GM23338 (cell line): ENCODE measurements at regions not wholly inside any gene's neighbourhood (a gene's known extent, or its start where the extent isn't known, plus 50 kb on each side); places are given as distances from the start of the nearest gene placed in this dataset.

Experiments
- ATAC-seq: fragments of 200-7000 bp; cut with Tn5 transposase; 3 replicates; pipeline ENCODE4 v1.9.1; 2020
- DNase-seq: peaks from one replicate; pipeline ENCODE4 v3.0.0-alpha.2; 2015; ENCODE audit warnings: low spot score
- H2AFZ ChIP-seq: fragments of 200-600 bp; sonication (generic); 2 replicates; pipeline ENCODE4 v1.8.0; 2016; ENCODE audit warnings: antibody characterized with exemption, mild to moderate bottlenecking, moderate library complexity
- H3F3A ChIP-seq: fragments of 200-600 bp; sonication (generic); replicated peaks from 2 replicates; pipeline ENCODE4 v1.8.0; 2017; ENCODE audit warnings: antibody characterized with exemption, mixed run types, low read depth
- H3K27ac ChIP-seq: fragments of 200-600 bp; sonication (generic); 2 replicates; pipeline ENCODE4 v1.6.1; 2016; ENCODE audit warnings: low read depth
- H3K27me3 ChIP-seq: fragments of 200-600 bp; sonication (generic); 2 replicates; pipeline ENCODE4 v1.8.0; 2016; ENCODE audit warnings: mild to moderate bottlenecking, mixed run types, moderate library complexity; ENCODE audit not compliant: insufficient read depth
- H3K36me3 ChIP-seq: fragments of 200-600 bp; sonication (generic); 2 replicates; pipeline ENCODE4 v1.8.0; 2016; ENCODE audit warnings: mild to moderate bottlenecking; ENCODE audit not compliant: insufficient read depth
- H3K4me1 ChIP-seq: fragments of 200-600 bp; sonication (generic); 2 replicates; pipeline ENCODE4 v1.8.0; 2016; ENCODE audit warnings: mild to moderate bottlenecking, moderate library complexity; ENCODE audit not compliant: insufficient read depth
- H3K4me2 ChIP-seq: fragments of 200-600 bp; sonication (generic); 2 replicates; pipeline ENCODE4 v1.7.1; 2017; ENCODE audit warnings: mixed run types
- H3K4me3 ChIP-seq: fragments of 200-600 bp; sonication (generic); 2 replicates; pipeline ENCODE4 v1.6.1; 2016; ENCODE audit warnings: mixed run types
- H3K79me2 ChIP-seq: fragments of 200-600 bp; sonication (generic); replicated peaks from 2 replicates; pipeline ENCODE4 v1.8.0; 2017; ENCODE audit warnings: mild to moderate bottlenecking; ENCODE audit not compliant: insufficient read depth
- H3K9me2 ChIP-seq: fragments of 200-600 bp; sonication (generic); 2 replicates; pipeline ENCODE4 v1.8.0; 2017; ENCODE audit not compliant: insufficient read depth
- H4K20me1 ChIP-seq: fragments of 200-600 bp; sonication (generic); replicated peaks from 2 replicates; pipeline ENCODE4 v1.8.0; 2017; ENCODE audit warnings: mild to moderate bottlenecking; ENCODE audit not compliant: insufficient read depth
- H3K27ac Mint-ChIP-seq: 2 replicates; pipeline ENCODE4 v1.8.0; 2020; ENCODE audit warnings: inconsistent platforms, mild to moderate bottlenecking, moderate library complexity, mixed read lengths
- H3K27me3 Mint-ChIP-seq: 3 replicates; pipeline ENCODE4 v1.8.0; 2022; ENCODE audit warnings: low read depth, mild to moderate bottlenecking, moderate library complexity, mixed read lengths, inconsistent platforms; ENCODE audit not compliant: insufficient read depth, poor library complexity
- H3K36me3 Mint-ChIP-seq: 3 replicates; pipeline ENCODE4 v1.8.0; 2021; ENCODE audit warnings: low read depth, mild to moderate bottlenecking, inconsistent platforms, moderate library complexity, mixed read lengths
- H3K4me1 Mint-ChIP-seq: 3 replicates; pipeline ENCODE4 v1.8.0; 2020; ENCODE audit warnings: mild to moderate bottlenecking, inconsistent platforms, mixed read lengths
- H3K4me3 Mint-ChIP-seq: 3 replicates; pipeline ENCODE4 v1.8.0; 2021; ENCODE audit warnings: moderate library complexity, mild to moderate bottlenecking, inconsistent platforms, mixed read lengths
- H3K9me3 Mint-ChIP-seq: 3 replicates; pipeline ENCODE4 v1.8.0; 2020; ENCODE audit warnings: moderate library complexity, mild to moderate bottlenecking, inconsistent platforms, mixed read lengths
- CREB1 ChIP-seq: fragments of 250-450 bp; sonication (Bioruptor Pico); IDR thresholded peaks from 2 replicates; pipeline ENCODE4 v1.5.0; 2020; ENCODE audit warnings: low read depth, mild to moderate bottlenecking, moderate library complexity
- ETS1 ChIP-seq: IDR thresholded peaks from 2 replicates; pipeline ENCODE4 v1.6.1; 2016; ENCODE audit warnings: antibody characterized with exemption
- EZH2 ChIP-seq: fragments of 200-600 bp; sonication (generic); IDR thresholded peaks from one replicate; pipeline ENCODE4 v1.8.0; 2017; ENCODE audit warnings: antibody characterized with exemption, mild to moderate bottlenecking, low read depth; ENCODE audit not compliant: unreplicated experiment
- JUNB ChIP-seq: IDR thresholded peaks from one replicate; pipeline ENCODE4 v1.6.1; 2016; ENCODE audit warnings: antibody characterized with exemption; ENCODE audit not compliant: unreplicated experiment
- POLR2AphosphoS5 ChIP-seq: IDR thresholded peaks from 2 replicates; pipeline ENCODE4 v1.6.1; 2016; ENCODE audit warnings: antibody characterized with exemption, low read depth
- STAT1 ChIP-seq: IDR thresholded peaks from one replicate; pipeline ENCODE4 v1.6.1; 2016; ENCODE audit warnings: antibody characterized with exemption; ENCODE audit not compliant: unreplicated experiment
- TF ChIP-seq, protein P1 (sequence below): fragments of 250-450 bp; sonication (Bioruptor Pico); IDR thresholded peaks from 2 replicates; pipeline ENCODE4 v1.5.0; 2020; ENCODE audit warnings: mild to moderate bottlenecking, moderate library complexity
- TF ChIP-seq, protein P2 (sequence below): IDR thresholded peaks from one replicate; pipeline ENCODE4 v1.6.1; 2018; ENCODE audit warnings: antibody characterized with exemption; ENCODE audit not compliant: unreplicated experiment

GRCh38 chr6:134621858-134622257 is 303.9 kb upstream of the SGK1 start:
- Histone ChIP-seq H3K4me3 (no peak overlapping the region), H3K27me3 (no peaks in the 10 kb centered on the region), H3K4me2 (no peak overlapping the region), H4K20me1 (no peaks in the 10 kb centered on the region), H3K79me2 (no peaks in the 10 kb centered on the region), H3K9me2 (0 out of 2 replicates have a peak, but pooled peaks cover 5% of the 10 kb centered on the region), H2AFZ (0 out of 2 replicates have a peak overlapping the region, but pooled peaks have one; percentile 32), H3K27ac (no peak overlapping the region), H3K4me1 (no peaks in the 10 kb centered on the region), H3K36me3 (no peaks in the 10 kb centered on the region), H3F3A (no peaks in the 10 kb centered on the region)
- DNase-seq (no peak), ATAC-seq (no peak)
- H3K27me3 Mint-ChIP-seq: no peaks in the 10 kb centered on the region
- no peaks in the 10 kb centered on the region for H3K36me3 Mint-ChIP-seq
- no peaks in the 10 kb centered on the region; the same call in 2 of the 3 replicates for H3K9me3 Mint-ChIP-seq
- no peak overlapping the region for H3K27ac Mint-ChIP-seq
- no peak for TF ChIP-seq EZH2
- TF ChIP-seq, protein P1, sequence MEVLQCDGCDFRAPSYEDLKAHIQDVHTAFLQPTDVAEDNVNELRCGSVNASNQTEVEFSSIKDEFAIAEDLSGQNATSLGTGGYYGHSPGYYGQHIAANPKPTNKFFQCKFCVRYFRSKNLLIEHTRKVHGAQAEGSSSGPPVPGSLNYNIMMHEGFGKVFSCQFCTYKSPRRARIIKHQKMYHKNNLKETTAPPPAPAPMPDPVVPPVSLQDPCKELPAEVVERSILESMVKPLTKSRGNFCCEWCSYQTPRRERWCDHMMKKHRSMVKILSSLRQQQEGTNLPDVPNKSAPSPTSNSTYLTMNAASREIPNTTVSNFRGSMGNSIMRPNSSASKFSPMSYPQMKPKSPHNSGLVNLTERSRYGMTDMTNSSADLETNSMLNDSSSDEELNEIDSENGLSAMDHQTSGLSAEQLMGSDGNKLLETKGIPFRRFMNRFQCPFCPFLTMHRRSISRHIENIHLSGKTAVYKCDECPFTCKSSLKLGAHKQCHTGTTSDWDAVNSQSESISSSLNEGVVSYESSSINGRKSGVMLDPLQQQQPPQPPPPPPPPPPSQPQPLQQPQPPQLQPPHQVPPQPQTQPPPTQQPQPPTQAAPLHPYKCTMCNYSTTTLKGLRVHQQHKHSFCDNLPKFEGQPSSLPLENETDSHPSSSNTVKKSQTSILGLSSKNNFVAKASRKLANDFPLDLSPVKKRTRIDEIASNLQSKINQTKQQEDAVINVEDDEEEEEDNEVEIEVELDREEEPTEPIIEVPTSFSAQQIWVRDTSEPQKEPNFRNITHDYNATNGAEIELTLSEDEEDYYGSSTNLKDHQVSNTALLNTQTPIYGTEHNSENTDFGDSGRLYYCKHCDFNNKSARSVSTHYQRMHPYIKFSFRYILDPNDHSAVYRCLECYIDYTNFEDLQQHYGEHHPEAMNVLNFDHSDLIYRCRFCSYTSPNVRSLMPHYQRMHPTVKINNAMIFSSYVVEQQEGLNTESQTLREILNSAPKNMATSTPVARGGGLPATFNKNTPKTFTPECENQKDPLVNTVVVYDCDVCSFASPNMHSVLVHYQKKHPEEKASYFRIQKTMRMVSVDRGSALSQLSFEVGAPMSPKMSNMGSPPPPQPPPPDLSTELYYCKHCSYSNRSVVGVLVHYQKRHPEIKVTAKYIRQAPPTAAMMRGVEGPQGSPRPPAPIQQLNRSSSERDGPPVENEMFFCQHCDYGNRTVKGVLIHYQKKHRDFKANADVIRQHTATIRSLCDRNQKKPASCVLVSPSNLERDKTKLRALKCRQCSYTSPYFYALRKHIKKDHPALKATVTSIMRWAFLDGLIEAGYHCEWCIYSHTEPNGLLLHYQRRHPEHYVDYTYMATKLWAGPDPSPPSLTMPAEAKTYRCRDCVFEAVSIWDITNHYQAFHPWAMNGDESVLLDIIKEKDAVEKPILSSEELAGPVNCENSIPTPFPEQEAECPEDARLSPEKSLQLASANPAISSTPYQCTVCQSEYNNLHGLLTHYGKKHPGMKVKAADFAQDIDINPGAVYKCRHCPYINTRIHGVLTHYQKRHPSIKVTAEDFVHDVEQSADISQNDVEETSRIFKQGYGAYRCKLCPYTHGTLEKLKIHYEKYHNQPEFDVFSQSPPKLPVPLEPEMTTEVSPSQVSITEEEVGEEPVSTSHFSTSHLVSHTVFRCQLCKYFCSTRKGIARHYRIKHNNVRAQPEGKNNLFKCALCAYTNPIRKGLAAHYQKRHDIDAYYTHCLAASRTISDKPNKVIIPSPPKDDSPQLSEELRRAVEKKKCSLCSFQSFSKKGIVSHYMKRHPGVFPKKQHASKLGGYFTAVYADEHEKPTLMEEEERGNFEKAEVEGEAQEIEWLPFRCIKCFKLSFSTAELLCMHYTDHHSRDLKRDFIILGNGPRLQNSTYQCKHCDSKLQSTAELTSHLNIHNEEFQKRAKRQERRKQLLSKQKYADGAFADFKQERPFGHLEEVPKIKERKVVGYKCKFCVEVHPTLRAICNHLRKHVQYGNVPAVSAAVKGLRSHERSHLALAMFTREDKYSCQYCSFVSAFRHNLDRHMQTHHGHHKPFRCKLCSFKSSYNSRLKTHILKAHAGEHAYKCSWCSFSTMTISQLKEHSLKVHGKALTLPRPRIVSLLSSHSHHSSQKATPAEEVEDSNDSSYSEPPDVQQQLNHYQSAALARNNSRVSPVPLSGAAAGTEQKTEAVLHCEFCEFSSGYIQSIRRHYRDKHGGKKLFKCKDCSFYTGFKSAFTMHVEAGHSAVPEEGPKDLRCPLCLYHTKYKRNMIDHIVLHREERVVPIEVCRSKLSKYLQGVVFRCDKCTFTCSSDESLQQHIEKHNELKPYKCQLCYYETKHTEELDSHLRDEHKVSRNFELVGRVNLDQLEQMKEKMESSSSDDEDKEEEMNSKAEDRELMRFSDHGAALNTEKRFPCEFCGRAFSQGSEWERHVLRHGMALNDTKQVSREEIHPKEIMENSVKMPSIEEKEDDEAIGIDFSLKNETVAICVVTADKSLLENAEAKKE (CRISPR knock-in tag): no peak
- no peak for TF ChIP-seq JUNB
- no peak for TF ChIP-seq STAT1
- H3K4me3 Mint-ChIP-seq: no peak overlapping the region
- peaks cover 19% of the 10 kb centered on the region; the same call in 2 of the 3 replicates for H3K4me1 Mint-ChIP-seq

DNA sequence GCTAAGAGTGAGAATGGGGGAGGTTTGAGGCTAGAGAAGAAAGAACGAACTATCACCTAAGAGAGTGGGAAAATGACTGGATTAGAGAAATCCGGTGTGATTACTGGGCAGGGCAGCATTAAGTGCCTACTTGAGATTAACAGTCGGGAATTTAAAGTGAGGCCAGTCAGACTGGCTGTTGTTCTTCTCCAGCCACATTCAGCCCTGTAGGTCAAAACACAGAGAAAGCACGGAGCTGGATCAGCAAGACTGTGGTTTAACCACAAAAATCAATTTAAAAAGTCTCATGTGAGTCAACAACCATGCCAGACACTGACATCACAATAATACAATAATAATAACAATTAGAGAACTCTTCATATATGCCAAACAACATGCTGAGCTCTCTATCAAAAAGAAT is 301.9 kb upstream of the SGK1 start:
- H3K9me3 Mint-ChIP-seq: no peaks in the 10 kb centered on the region; the same call in 2 of the 3 replicates
- no peaks in the 10 kb centered on the region for H3K27me3 Mint-ChIP-seq
- ATAC-seq: no peak
- no peak for DNase-seq
- Histone ChIP-seq H3K9me2 (0 out of 2 replicates have a peak, but pooled peaks cover 5% of the 10 kb centered on the region), H3K79me2 (no peaks in the 10 kb centered on the region), H3K36me3 (no peaks in the 10 kb centered on the region), H2AFZ (no peak overlapping the region), H3K27ac (no peak overlapping the region), H3K4me3 (no peak overlapping the region), H3F3A (no peaks in the 10 kb centered on the region), H3K4me2 (no peak overlapping the region), H3K4me1 (no peaks in the 10 kb centered on the region), H3K27me3 (no peaks in the 10 kb centered on the region), H4K20me1 (no peaks in the 10 kb centered on the region)
- peaks cover 19% of the 10 kb centered on the region; the same call in 2 of the 3 replicates for H3K4me1 Mint-ChIP-seq
- no peak overlapping the region for H3K4me3 Mint-ChIP-seq
- H3K27ac Mint-ChIP-seq: no peak overlapping the region; the same call in 1 of the 2 replicates
- H3K36me3 Mint-ChIP-seq: no peaks in the 10 kb centered on the region
- TF ChIP-seq CREB1 (CRISPR knock-in tag) (no peak), POLR2AphosphoS5 (no peak), ETS1 (no peak), STAT1 (no peak)
- TF ChIP-seq, protein P2, sequence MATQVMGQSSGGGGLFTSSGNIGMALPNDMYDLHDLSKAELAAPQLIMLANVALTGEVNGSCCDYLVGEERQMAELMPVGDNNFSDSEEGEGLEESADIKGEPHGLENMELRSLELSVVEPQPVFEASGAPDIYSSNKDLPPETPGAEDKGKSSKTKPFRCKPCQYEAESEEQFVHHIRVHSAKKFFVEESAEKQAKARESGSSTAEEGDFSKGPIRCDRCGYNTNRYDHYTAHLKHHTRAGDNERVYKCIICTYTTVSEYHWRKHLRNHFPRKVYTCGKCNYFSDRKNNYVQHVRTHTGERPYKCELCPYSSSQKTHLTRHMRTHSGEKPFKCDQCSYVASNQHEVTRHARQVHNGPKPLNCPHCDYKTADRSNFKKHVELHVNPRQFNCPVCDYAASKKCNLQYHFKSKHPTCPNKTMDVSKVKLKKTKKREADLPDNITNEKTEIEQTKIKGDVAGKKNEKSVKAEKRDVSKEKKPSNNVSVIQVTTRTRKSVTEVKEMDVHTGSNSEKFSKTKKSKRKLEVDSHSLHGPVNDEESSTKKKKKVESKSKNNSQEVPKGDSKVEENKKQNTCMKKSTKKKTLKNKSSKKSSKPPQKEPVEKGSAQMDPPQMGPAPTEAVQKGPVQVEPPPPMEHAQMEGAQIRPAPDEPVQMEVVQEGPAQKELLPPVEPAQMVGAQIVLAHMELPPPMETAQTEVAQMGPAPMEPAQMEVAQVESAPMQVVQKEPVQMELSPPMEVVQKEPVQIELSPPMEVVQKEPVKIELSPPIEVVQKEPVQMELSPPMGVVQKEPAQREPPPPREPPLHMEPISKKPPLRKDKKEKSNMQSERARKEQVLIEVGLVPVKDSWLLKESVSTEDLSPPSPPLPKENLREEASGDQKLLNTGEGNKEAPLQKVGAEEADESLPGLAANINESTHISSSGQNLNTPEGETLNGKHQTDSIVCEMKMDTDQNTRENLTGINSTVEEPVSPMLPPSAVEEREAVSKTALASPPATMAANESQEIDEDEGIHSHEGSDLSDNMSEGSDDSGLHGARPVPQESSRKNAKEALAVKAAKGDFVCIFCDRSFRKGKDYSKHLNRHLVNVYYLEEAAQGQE: no peak
